GM06990 (cell line): ENCODE measurements at regions not wholly inside any gene's neighbourhood (a gene's known extent, or its start where the extent isn't known, plus 50 kb on each side); places are given as distances from the start of the nearest gene placed in this dataset.

Experiments used
- DNase-seq: peaks from one replicate; pipeline ENCODE4 v3.0.0-alpha.2; 2011; ENCODE audit not compliant: insufficient read length; ENCODE audit errors: extremely low read depth
- H3K27me3 ChIP-seq: replicated peaks from 2 replicates; pipeline ENCODE4 v1.6.0; 2011; ENCODE audit warnings: low read length; ENCODE audit not compliant: control insufficient read depth, insufficient read depth
- H3K36me3 ChIP-seq: 2 replicates; pipeline ENCODE4 v1.5.1; 2011; ENCODE audit warnings: low read length; ENCODE audit not compliant: control insufficient read depth, insufficient read depth
- H3K4me3 ChIP-seq: replicated peaks from 2 replicates; pipeline ENCODE4 v1.5.1; 2011; ENCODE audit warnings: low read depth, mild to moderate bottlenecking, control low read depth, low read length
- CTCF ChIP-seq: IDR thresholded peaks from 2 replicates; pipeline ENCODE4 v1.5.1; 2011; ENCODE audit warnings: low read length, control low read depth, mild to moderate bottlenecking, inconsistent platforms; ENCODE audit not compliant: insufficient read depth, poor library complexity, severe bottlenecking

GRCh38 chrX:113594123-113594841 lies 753.7 kb upstream of the AMOT start:
- no peak for TF ChIP-seq CTCF
- H3K27me3 ChIP-seq, result no peaks in the 10 kb centered on the region
- DNase-seq, result no peak
- no peaks in the 10 kb centered on the region for H3K36me3 ChIP-seq
- no peak overlapping the region for H3K4me3 ChIP-seq

- DNase-seq, result no peak
- no peak for TF ChIP-seq CTCF
Observed at GRCh38 chrX:113586281-113586898, 745.8 kb upstream of the AMOT start.

GRCh38 chrX:113580486-113580885 lies 739.9 kb upstream of the AMOT start:
- Histone ChIP-seq H3K27me3 (no peaks in the 10 kb centered on the region), H3K4me3 (no peak overlapping the region), H3K36me3 (no peaks in the 10 kb centered on the region)
- TF ChIP-seq CTCF, result no peak
- DNase-seq, result no peak

More at GRCh38 chrX:113586281-113586898, 745.8 kb upstream of the AMOT start:
- H3K4me3 ChIP-seq, result no peak overlapping the region
- H3K36me3 ChIP-seq, result no peaks in the 10 kb centered on the region
- H3K27me3 ChIP-seq, result no peaks in the 10 kb centered on the region

GRCh38 chrX:113558576-113558975 lies 717.9 kb upstream of the AMOT start:
- Histone ChIP-seq H3K4me3 (no peak overlapping the region), H3K36me3 (no peaks in the 10 kb centered on the region), H3K27me3 (no peaks in the 10 kb centered on the region)
- no peak for DNase-seq
- no peak for TF ChIP-seq CTCF

GRCh38 chrX:113551919-113552318 lies 711.3 kb upstream of the AMOT start:
- Histone ChIP-seq H3K36me3 (no peaks in the 10 kb centered on the region), H3K27me3 (no peaks in the 10 kb centered on the region), H3K4me3 (no peak overlapping the region)
- TF ChIP-seq CTCF, result no peak
- no peak for DNase-seq
